ENCODE measurements at regions not wholly inside any gene's neighbourhood (a gene's known extent, or its start where the extent isn't known, plus 50 kb on each side); places are given as distances from the start of the nearest gene placed in this dataset.
"Not testable (repeated sequence)": the region's sequence is repeated elsewhere in the genome, so short reads cannot be mapped to it uniquely, and the experiment has no call there.

GRCh38 chr17:73890831-73891405, 246.7 kb upstream of the SDK2 start:
- DNase-seq (ENCODE audit: low spot score): no peak

DNA sequence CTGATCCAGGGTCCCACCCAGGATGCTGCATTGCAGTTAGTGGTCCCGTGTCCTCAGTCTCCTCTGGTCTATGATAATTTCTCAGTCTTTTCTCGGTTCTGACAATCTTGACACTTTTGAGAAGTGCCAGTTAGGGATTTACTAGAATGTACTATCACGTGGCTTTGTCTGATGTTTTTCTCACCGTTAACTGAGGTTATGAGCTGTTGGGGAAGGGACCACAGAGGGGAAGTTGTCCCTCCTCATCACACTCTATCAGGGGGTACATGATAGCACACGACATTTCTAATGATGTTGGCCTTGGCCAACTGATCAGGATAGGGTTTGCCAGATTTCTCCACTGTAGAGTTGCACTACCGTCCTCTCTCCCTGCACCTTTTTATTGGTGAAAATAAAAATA, 250.9 kb upstream of the SDK2 start:
- DNase-seq (ENCODE audit: low spot score): no peak

DNA sequence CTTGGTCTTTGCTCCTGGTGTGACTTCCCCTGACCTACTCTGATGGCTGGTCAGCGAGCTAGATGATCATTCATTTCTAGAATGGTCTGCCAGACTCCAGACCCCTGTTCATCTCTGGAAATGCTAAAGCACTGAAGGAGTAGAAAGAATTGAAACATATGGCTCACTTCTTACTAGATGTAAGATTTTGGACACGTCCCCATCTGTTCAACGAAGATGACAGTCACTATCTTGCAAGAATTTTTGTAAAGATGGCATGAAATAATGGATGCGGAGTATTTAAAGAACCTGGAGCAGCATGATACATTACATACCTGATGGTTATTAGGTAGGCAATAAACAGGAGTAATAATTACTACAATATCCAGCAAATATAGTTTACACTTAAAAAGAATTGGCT, 252.7 kb upstream of the SDK2 start:
- DNase-seq (ENCODE audit: low spot score): no peak

GRCh38 chr17:73899839-73900238, 255.6 kb upstream of the SDK2 start:
- DNase-seq (ENCODE audit: low spot score): no peak

GRCh38 chr17:73900516-73900915, 256.3 kb upstream of the SDK2 start:
- no peak for DNase-seq (ENCODE audit: low spot score)

GRCh38 chr17:73901249-73901648, 257.0 kb upstream of the SDK2 start:
- DNase-seq (ENCODE audit: low spot score): no peak

GRCh38 chr17:73901661-73902415, 257.6 kb upstream of the SDK2 start:
- no peak for DNase-seq (ENCODE audit: low spot score)

DNA sequence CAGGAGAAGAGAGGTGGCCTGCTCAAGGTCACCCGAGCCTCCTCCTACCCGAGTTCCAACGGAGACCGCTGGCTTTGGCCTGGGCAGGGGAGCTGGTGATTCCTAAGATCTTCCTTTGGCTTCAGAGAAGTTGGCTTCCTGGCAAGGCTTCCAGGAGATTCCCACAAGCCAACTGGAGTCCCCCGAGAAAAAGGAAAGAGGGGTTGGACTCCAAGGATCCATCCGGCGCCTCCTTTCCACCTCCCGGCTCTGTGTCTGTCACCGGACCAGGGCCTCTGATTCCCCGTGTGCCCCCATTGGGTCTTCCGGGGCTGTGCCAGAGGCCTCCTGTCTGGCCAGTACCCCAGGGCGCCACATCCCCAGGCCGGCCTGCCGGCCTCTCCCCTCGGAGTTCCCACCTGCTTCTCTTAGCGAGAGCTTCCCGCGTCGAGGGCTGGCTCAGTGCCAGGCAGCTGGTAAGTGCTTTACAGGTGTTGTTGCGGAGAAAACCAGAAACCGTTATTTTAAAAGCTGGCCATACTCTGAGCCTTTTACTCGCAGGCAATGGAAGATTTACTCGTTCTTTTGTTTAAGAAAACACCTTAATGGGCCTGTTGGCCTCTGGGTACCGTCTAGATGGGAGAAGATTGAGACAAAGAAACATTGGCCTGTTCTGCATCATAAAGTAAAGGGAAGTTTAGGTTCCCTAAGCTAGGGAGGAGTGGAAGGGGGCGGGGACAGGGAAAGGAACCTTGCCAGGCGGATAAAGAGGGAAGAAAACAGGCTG, 258.4 kb upstream of the SDK2 start:
- no peak for DNase-seq (ENCODE audit: low spot score)

DNA sequence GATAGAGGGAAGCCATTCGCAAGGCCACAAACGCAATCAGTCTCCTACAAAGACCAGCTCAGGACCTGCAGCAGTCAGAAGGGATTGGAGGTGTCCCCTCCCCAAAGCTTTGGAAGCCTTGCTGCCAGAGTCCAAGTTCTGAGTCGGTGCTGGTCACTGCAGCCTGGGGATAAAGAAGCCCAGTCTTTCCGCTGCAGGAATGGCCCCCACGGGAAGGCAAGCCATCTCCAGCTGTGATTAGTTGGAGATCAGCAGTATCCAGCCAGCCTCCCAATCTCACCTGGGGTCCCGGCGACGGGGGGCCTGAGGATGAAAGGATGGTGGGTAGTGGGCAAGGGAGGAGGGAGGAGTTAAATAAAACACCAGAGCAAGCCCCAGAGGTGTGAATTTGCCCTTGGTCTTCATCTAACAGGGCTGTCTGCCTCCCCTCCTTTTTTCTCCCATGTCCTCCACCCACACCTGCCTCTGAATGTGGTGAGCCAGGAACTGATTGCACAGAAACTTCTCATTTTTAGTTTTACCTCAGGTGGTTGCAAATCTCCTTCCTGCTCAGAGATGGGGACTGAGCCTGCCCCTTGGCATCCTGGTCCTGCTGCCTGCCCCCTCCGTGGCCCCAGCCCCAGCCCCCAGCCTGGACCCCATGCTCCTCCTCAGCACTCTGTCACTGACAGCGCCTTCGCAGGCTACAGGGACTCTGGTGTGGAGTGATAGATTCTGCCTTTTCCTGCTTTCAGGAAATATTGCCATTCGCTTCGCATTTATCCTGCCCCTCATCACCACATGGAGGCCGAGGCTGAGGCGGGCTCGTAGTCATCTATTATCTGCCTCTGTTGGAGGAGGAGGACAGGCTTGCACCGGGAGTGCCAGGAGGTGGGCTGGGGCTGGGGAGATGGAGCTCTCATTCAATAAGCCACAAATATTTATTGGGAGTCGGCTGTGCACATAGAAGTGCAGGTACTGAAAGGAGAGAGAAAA, 262.9 kb upstream of the SDK2 start:
- DNase-seq (ENCODE audit: low spot score): no peak

GRCh38 chr17:73909186-73909585, 264.9 kb upstream of the SDK2 start:
- no peak for DNase-seq (ENCODE audit: low spot score)

DNA sequence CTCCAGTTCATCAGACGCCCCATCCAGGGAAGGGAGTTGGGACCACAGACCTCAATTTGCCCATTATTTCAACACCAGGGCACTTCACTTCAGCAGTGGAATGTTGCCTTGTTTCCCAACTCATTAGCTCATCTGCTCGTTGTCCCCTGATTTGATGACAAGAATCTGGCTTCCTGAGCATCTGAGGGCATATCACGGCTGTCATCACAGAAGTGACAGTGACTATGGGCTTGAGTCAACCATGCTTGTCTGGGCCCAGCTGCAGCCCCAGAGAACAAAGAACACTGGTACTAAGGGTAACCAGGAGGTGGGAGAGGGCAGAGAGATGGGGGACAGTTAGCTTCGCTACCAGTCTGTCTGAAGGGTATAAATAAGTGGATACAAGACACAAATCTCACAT, 266.0 kb upstream of the SDK2 start:
- no peak for DNase-seq (ENCODE audit: low spot score)

- no peak for DNase-seq (ENCODE audit: low spot score)
Measured at GRCh38 chr17:73910821-73911515, 266.7 kb upstream of the SDK2 start.

- DNase-seq (ENCODE audit: low spot score): no peak
Measured at GRCh38 chr17:73911726-73912372, 267.6 kb upstream of the SDK2 start.

DNA sequence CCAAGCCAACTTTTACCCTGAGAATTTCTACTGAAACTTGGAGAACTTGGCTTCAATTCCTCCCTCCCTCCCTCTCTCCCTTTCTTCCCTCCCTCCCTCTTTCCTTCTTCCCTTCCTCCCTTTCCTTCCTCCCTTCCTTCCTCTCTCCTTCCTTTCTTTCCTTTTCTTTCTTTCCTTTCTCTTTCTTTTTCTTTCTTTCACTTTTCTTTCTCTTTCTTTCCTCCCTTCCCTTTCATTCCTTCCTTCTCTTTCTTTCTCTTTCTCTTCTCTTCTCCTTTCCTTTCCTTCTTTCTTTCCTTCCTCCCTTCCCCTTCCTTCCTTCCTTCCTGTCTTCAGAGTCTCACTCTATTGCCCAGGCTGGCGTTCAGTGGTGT, 268.1 kb upstream of the SDK2 start:
- DNase-seq (ENCODE audit: low spot score): no peak

GRCh38 chr17:73914536-73915274, 270.5 kb upstream of the SDK2 start:
- no peak for DNase-seq (ENCODE audit: low spot score)

DNA sequence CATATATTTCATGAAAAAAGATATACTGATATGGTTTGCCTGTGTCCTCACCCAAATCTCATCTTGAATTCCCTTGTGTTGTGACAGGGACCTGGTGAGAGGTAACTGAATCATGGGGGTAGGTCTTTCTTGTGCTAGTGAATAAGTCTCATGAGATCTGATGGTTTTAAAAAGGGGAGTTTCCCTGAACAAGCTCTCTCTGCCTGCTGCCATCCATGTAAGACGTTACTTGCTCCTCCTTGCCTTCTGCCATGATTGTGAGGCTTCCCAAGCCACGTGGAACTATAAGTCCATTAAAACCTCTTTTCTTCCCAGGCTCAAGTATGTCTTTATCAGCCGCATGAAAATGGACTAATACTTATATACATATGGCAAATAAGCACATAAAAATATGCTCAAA, 274.8 kb upstream of the SDK2 start:
- DNase-seq (ENCODE audit: low spot score): not testable (repeated sequence)

GRCh38 chr17:73921306-73921705, 277.1 kb upstream of the SDK2 start:
- DNase-seq (ENCODE audit: low spot score): no peak

DNA sequence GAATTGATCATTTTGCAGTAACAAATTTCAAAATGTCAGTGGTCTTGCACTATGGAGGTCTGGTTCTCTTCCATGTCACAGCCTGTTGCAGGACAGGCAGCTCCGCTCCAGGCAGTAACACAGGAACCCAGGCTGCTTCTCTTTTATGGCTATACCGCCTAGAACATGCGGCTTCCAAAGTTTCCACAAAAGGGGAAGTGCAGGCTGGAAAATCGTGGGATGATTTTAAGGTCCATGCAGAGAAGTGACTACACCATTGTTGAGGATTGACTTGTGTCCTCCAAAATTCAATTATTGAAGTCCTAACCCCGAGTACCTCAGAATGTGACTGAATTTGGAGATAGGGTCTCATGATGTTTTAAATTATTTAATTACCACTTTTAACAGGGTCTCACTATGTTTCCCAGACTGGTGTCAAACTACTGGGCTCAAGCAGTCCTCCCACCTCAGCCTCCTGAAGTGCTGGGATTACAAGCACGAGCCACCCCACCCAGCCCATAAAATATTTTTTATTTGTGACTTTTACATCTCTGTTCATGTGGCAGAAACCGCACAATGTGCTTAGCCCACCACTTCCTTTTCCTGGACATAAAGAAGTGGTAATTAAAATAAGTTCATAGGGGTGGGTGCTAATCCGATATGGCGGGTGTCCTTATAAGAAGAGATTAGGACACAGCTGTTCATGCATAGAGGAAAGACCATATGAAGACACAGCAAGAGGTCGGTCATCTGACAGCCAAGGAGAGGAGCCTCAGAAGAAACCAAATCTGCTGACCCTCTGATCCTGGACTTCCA, 279.2 kb upstream of the RPL38 start:
- DNase-seq (ENCODE audit: low spot score): no peak

DNA sequence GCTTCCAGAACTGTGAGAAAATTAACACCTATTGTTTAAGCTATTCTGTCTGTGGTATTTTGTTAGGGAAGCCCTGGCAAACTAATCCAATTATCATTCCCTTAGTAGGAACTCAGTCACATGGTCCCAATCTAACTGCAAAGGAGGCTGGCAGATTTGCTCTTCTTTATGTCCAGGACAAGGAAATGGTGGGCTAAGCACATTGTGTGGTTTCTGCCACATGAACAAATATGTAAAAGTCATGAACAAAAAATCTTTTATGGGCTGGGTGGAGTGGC, 278.6 kb upstream of the RPL38 start:
- no peak for DNase-seq (ENCODE audit: low spot score)
